ENCODE measurements at regions not wholly inside any gene's neighbourhood (a gene's known extent, or its start where the extent isn't known, plus 50 kb on each side); places are given as distances from the start of the nearest gene placed in this dataset.

GRCh38 chr2:111250448-111251030 is 129.8 kb downstream of the BCL2L11 start:
- no peak overlapping the region for H2AK9ac ChIP-seq (replicated peaks; ENCODE audit: low read depth, low read length, poor library complexity)
- H4K8ac ChIP-seq (ENCODE audit: low read depth in 2 of 2, low read length in 2 of 2), result no peak overlapping the region
- BruUV-seq (replicated peaks), result no TSS peak
- H2BK120ac ChIP-seq (ENCODE audit: low read depth, low read length), result no peak overlapping the region
- no peak overlapping the region for H3K4ac ChIP-seq (ENCODE audit: low read depth, low read length)
- 80% methylated on average over 1 of the region's 1 CpG; no CpG with 5 or more reads in 1 of the 2 experiments for WGBS, 2 experiments (ENCODE audit: extremely low coverage in 2 of 2, insufficient read length in 1 of 2)
- in situ Hi-C loops (cut with MboI; ENCODE audit: low sequenced_read_pairs) (no loop called here), intact Hi-C loops (cut with micrococcal nuclease) (no loop called here), dilution Hi-C loops (cut with HindIII; ENCODE audit: low sequenced_read_pairs, unreplicated experiment) (no loop called here)
- ChIA-PET CTCF (no interaction called here), POLR2A (ENCODE audit: unreplicated experiment) (no interaction called here)
- no peak overlapping the region for H2BK5ac ChIP-seq (ENCODE audit: low read depth, low read length, poor library complexity, severe bottlenecking)
- H2BK20ac ChIP-seq (ENCODE audit: low read depth, low read length), result no peak overlapping the region
- H3K4me3 ChIP-seq (ENCODE audit: insufficient read depth, low read depth, low read length), result no peak overlapping the region
- no peaks in the 10 kb centered on the region; the same call in 1 of the 2 replicates for H3K4me1 ChIP-seq (ENCODE audit: control insufficient read depth, insufficient read depth, low read length)
- no peak overlapping the region for H3K23ac ChIP-seq (ENCODE audit: low read depth, low read length)
- H3K9me1 ChIP-seq (ENCODE audit: insufficient read depth, low read length), result peaks cover 15% of the 10 kb centered on the region
- H3K4me2 ChIP-seq (ENCODE audit: low read depth, low read length), result no peak overlapping the region
- peaks cover 42% of the 10 kb centered on the region for H4K20me1 ChIP-seq (ENCODE audit: insufficient read depth, low read length)
- no peak overlapping the region for H4K91ac ChIP-seq (ENCODE audit: insufficient read depth, low read depth, low read length)
- H3K36me3 ChIP-seq (ENCODE audit: control insufficient read depth, insufficient read depth, low read length), result peaks cover 21% of the 10 kb centered on the region
- H3K56ac ChIP-seq (ENCODE audit: extremely low read depth, insufficient read depth, low read length), result no peak overlapping the region
- no peak overlapping the region for H2BK15ac ChIP-seq (ENCODE audit: low read depth, low read length)
- TF ChIP-seq SMC3 (IDR thresholded peaks at IDR 0.05; ENCODE audit: low read depth, low read length) (no peak), RAD21 (IDR thresholded peaks at IDR 0.05; ENCODE audit: low read length) (no peak), NFE2L2 (IDR thresholded peaks at IDR 0.05; ENCODE audit: low read depth, low read length) (no peak), CHD1 (IDR thresholded peaks at IDR 0.05; ENCODE audit: low read depth, low read length) (no peak), MAZ (IDR thresholded peaks at IDR 0.05; ENCODE audit: borderline replicate concordance, low read depth, low read length) (no peak), MXI1 (IDR thresholded peaks at IDR 0.05; ENCODE audit: borderline replicate concordance, low read depth, low read length) (no peak), RCOR1 (IDR thresholded peaks at IDR 0.05; ENCODE audit: insufficient replicate concordance, low read length) (no peak), POLR2A (IDR thresholded peaks at IDR 0.05; ENCODE audit: low read depth, low read length) (no peak), FOS (IDR thresholded peaks at IDR 0.05; ENCODE audit: low read depth, low read length) (no peak), RFX5 (IDR thresholded peaks at IDR 0.05; ENCODE audit: low read depth, low read length) (no peak), MAFK (IDR thresholded peaks at IDR 0.05; ENCODE audit: low read depth, low read length) (no peak)
- TF ChIP-seq, protein P1, sequence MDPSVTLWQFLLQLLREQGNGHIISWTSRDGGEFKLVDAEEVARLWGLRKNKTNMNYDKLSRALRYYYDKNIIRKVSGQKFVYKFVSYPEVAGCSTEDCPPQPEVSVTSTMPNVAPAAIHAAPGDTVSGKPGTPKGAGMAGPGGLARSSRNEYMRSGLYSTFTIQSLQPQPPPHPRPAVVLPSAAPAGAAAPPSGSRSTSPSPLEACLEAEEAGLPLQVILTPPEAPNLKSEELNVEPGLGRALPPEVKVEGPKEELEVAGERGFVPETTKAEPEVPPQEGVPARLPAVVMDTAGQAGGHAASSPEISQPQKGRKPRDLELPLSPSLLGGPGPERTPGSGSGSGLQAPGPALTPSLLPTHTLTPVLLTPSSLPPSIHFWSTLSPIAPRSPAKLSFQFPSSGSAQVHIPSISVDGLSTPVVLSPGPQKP (IDR thresholded peaks at IDR 0.05; ENCODE audit: borderline replicate concordance, low read depth, low read length), result no peak
- TF ChIP-seq, protein P2, sequence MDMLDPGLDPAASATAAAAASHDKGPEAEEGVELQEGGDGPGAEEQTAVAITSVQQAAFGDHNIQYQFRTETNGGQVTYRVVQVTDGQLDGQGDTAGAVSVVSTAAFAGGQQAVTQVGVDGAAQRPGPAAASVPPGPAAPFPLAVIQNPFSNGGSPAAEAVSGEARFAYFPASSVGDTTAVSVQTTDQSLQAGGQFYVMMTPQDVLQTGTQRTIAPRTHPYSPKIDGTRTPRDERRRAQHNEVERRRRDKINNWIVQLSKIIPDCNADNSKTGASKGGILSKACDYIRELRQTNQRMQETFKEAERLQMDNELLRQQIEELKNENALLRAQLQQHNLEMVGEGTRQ (IDR thresholded peaks at IDR 0.05; ENCODE audit: low read depth, low read length), result no peak
- TF ChIP-seq, protein P3, sequence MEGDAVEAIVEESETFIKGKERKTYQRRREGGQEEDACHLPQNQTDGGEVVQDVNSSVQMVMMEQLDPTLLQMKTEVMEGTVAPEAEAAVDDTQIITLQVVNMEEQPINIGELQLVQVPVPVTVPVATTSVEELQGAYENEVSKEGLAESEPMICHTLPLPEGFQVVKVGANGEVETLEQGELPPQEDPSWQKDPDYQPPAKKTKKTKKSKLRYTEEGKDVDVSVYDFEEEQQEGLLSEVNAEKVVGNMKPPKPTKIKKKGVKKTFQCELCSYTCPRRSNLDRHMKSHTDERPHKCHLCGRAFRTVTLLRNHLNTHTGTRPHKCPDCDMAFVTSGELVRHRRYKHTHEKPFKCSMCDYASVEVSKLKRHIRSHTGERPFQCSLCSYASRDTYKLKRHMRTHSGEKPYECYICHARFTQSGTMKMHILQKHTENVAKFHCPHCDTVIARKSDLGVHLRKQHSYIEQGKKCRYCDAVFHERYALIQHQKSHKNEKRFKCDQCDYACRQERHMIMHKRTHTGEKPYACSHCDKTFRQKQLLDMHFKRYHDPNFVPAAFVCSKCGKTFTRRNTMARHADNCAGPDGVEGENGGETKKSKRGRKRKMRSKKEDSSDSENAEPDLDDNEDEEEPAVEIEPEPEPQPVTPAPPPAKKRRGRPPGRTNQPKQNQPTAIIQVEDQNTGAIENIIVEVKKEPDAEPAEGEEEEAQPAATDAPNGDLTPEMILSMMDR (conservative IDR thresholded peaks at IDR 0.05; ENCODE audit: low read depth, low read length), result no peak
- no peak overlapping the region for H3K18ac ChIP-seq (ENCODE audit: low read depth, low read length)
- ATAC-seq (ENCODE audit: low read depth) (peak; percentile 59; the same call in 1 of the 2 replicates), DNase-seq (peak; percentile 28)
- H3K9ac ChIP-seq (ENCODE audit: low read depth, low read length), result no peak overlapping the region
- no peak overlapping the region for H3K14ac ChIP-seq (replicated peaks; ENCODE audit: low read depth, low read length)
- no peak overlapping the region for H2AK5ac ChIP-seq (ENCODE audit: low read depth, low read length)
- H3K27me3 ChIP-seq (ENCODE audit: control insufficient read depth, insufficient read depth, low read length), result no peaks in the 10 kb centered on the region
- no peak overlapping the region for H4K5ac ChIP-seq (ENCODE audit: low read depth, low read length)
- peaks cover 29 to 57% of the 10 kb centered on the region in 2 experiments for H3K79me1 ChIP-seq (ENCODE audit: low read depth in 1 of 2, low read length in 2 of 2)
- no peaks in the 10 kb centered on the region for H3K9me3 ChIP-seq (ENCODE audit: control insufficient read depth, insufficient read depth, low read length)
- no peak overlapping the region for H3K27ac ChIP-seq (ENCODE audit: insufficient read depth, low read length)
- no peak overlapping the region for H2AFZ ChIP-seq (replicated peaks; ENCODE audit: low read length, poor library complexity)
